Head of caudate nucleus (tissue), 42 donors: ENCODE measurements at regions not wholly inside any gene's neighbourhood (a gene's known extent, or its start where the extent isn't known, plus 50 kb on each side); places are given as distances from the start of the nearest gene placed in this dataset.
"Not testable (repeated sequence)": the region's sequence is repeated elsewhere in the genome, so short reads cannot be mapped to it uniquely, and the experiment has no call there.

ENCODE experiments used
- DNase-seq, 42 donors: peaks; one replicate each; pipeline versions ENCODE4 v3.0.0 to v3.0.0-alpha.2; 2020 to 2021; ENCODE audit warnings: mixed read lengths in 7 of 42
- intact Hi-C: fragments of 100-400 bp; cut with DNase I; formaldehyde crosslinking; loops from one replicate; pipeline ENCODE4 v1.15.0; 2022

DNA sequence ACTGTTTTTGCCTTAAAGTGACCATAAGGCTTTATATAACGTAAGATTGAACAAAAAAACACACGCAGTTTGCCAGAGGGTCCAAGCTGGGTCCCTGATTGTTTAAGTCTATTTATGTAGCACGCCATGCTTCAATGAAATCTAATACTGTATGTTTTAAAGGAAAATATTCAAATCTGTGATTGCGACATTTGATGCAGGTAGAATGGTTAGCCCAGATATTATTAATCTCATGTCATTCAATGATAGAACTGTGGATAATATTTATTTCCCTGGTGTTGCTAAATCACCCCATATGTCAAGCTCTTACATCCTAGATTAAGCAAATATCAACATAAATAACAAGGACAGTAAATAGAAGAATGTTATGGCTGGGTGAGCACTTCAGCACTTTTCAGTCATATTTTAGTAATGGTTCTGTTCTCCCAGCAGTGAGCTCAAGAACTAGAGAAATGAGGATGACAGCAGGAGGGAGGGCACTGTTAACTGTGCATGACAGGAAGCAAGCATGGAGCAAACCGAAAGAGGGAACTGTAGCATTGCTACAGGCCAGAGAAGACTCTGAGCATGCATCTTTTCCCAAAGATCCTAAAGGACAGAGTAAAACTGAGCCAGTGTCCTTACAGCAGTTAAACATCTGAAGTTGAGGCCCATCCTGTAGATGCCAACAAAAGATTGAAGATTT lies 465.7 kb upstream of the MGAT4C start:
- intact Hi-C loops, result no loop called here
- DNase-seq, result no peak

DNA sequence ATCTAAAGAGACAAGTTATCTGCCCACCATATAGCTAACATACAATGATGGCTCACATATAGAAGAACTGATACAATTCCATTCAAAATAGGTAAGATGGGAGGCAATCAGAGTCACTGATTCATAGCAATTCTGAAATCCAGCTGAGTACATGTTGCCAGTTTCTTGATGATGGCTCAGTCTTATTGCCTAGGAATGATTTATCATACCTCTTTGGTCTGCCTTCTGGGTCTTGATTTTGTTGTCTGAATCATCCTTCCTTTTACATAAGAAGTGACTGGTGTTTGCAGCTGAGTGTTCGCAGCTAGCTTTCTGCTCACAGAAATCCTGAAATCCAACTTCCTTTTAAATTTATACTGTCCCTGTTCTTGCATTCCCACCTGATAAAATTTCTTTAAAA lies 463.2 kb upstream of the MGAT4C start:
- DNase-seq, result no peak
- intact Hi-C loops, result no loop called here

DNA sequence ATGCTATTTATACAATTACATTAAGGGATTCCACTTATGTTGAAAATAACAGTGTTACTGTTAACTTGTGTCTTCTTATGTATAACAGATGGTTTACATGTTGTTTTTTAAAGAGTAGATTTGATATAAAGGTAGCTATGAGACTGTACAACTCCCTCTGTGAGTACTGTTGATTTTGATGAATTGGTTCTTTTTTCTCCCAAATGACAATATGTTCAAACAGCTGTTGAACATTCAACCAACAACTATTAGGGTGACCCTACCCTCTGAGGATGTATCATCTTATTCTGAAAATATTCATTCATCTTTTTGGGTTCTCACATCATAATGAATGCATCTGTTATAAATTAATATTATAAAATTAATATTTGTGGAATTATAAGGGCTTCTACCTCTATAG lies 456.9 kb upstream of the MGAT4C start:
- intact Hi-C loops, result no loop called here
- no peak for DNase-seq

GRCh38 chr12:86712425-86712843 lies 456.2 kb upstream of the MGAT4C start:
- intact Hi-C loops, result no loop called here
- DNase-seq, result no peak

- no peak for DNase-seq
- intact Hi-C loops, result no loop called here
Observed at GRCh38 chr12:86711731-86712130, 455.5 kb upstream of the MGAT4C start.

GRCh38 chr12:86710109-86710508 lies 453.9 kb upstream of the MGAT4C start:
- DNase-seq, result no peak
- intact Hi-C loops, result no loop called here

GRCh38 chr12:86709017-86709416 lies 452.8 kb upstream of the MGAT4C start:
- intact Hi-C loops, DNase-seq: not testable (repeated sequence)

GRCh38 chr12:86698641-86698980 lies 442.4 kb upstream of the MGAT4C start:
- DNase-seq, result no peak
- intact Hi-C loops, result no loop called here

DNA sequence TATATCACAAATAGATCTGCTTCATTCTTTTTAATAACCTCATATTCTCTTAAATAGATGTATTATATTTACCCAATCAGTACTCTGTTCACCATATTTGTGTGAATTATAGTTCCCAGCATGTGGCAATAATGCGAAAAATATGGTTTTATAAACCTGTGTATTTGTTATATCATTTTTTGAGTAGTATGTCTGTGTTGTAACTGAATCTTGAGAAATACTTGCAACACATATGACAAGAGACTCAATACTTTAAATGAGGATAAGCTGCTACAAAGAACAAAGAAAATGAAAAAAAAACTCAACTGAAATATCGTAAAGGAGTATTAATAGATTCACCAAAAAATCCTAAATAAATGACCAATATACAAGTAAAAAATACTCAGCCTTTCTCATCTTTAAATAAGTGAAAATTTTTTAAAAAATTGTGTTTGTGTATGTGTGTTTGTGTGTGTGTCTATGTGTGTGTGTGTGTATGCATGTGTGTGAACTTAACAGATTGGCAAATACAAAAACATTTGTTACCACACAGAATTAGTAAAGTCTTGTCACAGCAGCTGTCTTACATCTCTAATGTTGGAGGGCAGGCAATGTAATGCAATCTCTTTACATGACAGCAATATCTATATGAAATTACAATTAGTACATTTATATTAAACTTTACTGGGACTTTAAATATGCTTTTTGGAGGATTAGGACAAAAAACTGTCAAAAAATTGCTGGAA lies 441.9 kb upstream of the MGAT4C start:
- intact Hi-C loops, result no loop called here
- no peak for DNase-seq

DNA sequence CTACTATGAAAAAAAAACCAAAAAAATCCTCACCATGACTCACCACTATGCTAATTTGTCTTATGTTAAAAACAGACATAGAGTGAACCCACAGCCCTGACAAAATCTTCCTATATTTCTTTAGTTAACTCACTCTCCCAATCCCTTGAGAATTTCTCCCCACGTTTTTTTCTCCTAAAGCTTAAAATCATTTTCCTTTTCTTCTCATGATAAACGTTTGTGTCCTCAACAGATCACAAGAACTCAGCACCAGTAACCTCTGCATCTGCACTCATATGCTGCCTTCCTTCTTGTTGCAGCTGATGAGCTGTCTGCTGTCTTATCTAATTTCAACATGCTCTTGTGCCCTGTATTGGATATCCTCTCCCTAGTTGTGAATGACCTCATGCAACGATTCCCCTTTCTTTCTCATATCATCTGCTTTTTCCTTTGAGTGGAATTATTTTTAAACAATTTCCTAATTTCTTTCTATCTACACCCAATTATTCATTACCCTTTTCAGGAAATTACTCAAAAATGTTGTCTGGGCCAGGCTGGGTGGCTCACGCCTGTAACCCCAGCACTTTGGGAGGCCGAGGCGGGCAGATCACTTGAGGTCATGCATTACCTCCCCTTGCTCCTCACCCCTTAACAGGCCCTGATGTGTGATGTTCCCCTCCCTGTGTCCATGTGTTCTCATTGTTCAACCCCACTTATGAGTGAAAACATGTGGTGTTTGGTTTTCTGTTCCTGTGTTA lies 427.5 kb upstream of the MGAT4C start:
- intact Hi-C loops, result no loop called here
- peak in 1 of 42 donors; percentile 13 for DNase-seq

- intact Hi-C loops, result no loop called here
- DNase-seq, result no peak
Observed at GRCh38 chr12:86681060-86681459, 424.9 kb upstream of the MGAT4C start.

DNA sequence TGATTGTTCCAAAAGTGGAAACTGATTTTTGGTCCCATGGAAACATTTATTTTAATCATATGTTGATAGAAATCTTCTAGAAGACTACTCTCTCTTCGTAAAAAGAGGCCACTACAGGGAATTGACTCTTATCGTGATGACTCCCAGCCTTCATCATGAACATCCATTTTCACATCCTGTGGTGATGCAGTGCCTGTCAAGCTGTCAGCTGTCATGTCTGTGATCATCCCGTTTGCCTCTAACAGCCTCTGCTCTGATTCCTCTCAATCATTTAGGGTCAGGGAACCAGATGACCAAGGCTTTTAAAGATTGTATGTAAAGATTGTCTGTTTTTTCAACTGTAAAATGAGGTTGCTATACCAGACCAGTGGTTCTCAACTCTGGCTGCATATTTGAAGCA lies 419.0 kb upstream of the MGAT4C start:
- intact Hi-C loops, result no loop called here
- DNase-seq, result no peak

GRCh38 chr12:86670986-86671385 lies 414.8 kb upstream of the MGAT4C start:
- DNase-seq, result no peak
- intact Hi-C loops, result no loop called here

DNA sequence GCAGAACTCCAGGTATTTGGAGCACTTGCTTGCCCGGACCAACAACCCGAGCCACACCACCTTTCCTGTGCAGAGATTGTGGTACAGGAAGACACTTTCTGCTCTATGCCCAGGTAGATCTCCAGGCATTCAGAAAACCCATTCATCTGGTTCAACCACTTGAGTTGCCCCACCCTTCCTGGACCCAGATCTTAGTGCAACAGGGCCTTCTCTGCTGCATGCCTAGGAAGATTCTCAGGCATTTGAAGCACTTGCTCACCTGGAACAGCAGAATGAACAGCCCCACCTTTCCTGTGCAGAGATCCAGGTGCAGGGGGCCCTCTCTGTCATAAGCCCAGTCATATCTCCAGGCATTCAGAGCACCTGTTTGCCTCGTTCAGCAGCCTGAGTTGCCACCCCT lies 412.8 kb upstream of the MGAT4C start:
- no peak for DNase-seq
- intact Hi-C loops, result no loop called here

DNA sequence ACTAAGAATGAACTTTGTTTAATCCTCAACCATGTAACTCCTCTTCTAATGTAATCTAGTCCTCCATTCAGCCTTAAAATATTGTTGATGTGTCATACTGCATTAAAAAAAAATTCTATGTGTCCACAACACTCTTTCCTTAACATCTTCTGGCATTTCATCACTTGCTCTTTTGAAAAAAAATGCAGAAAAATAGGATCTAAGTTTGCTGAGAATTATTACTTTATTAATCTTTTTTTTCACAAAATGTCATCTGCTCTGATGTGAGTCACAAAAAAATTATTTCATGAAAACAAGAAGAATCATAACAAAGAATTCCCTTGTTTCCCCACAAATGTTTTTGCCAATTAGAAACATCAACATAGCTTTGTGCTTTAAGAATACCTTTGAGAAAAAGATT lies 410.1 kb upstream of the MGAT4C start:
- no peak for DNase-seq
- intact Hi-C loops, result no loop called here

- no peak for DNase-seq
- intact Hi-C loops, result no loop called here
Observed at GRCh38 chr12:86663716-86664115, 407.5 kb upstream of the MGAT4C start.

DNA sequence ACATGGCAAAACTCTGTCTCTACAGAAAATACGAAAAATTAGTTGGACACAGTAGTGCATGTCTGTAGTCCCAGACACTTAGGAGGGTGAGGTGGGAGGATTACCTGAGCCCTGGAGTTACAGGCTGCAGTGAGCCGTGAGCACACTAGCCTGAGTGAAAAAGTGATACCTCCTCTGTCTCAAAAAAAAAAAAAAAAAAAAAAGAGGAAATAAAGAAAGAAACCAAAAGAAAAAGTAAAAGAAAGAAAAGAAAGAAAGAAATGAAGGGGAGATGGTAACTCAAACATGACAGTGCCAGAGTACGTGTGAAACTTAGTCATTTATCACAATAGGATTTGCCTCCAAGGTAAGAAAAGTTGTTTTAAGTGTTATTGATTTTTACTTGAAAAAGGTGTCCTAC lies 407.0 kb upstream of the MGAT4C start:
- intact Hi-C loops, result no loop called here
- no peak for DNase-seq

DNA sequence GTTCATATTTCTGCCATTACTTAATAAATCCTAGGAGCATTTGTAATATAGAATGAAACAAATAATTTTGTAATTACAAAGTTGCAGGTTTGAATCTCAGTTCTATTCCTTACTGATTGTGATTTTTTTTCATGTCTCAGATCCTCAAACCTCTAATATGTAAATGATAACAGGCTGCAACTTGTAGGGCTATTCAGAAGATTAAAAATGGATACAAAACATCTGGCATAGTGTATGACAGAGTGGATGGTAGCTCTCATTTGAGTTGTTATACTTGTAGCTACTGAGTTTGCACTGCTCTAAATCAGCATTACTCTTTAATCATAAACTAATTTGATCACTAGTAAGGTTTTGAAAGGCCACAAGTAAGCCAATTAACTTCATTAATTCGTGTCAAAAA lies 406.3 kb upstream of the MGAT4C start:
- no peak for DNase-seq
- intact Hi-C loops, result no loop called here

- intact Hi-C loops, result no loop called here
- DNase-seq, result no peak
Observed at GRCh38 chr12:86660488-86661147, 404.4 kb upstream of the MGAT4C start.

- intact Hi-C loops, result no loop called here
- DNase-seq, result no peak
Observed at GRCh38 chr12:86659985-86660384, 403.8 kb upstream of the MGAT4C start.
